OCI-LY7 (cell line): ENCODE measurements at regions not wholly inside any gene's neighbourhood (a gene's known extent, or its start where the extent isn't known, plus 50 kb on each side); places are given as distances from the start of the nearest gene placed in this dataset.

ENCODE experiments used
- CTCF ChIP-seq: fragments of 200-600 bp; sonication (generic); conservative IDR thresholded peaks from 2 replicates; pipeline ENCODE4 v1.5.1; 2014; ENCODE audit warnings: mild to moderate bottlenecking, antibody characterized with exemption, low read length, moderate library complexity, mixed read lengths
- EZH2phosphoT487 ChIP-seq: fragments of 200-600 bp; sonication (generic); IDR thresholded peaks from 2 replicates; pipeline ENCODE4 v1.6.1; 2018; ENCODE audit warnings: low read depth, borderline replicate concordance, mild to moderate bottlenecking, mixed run types, antibody characterized with exemption, low read length, moderate library complexity, mixed read lengths

GRCh38 chr1:59116920-59117542 lies 179.9 kb upstream of the FGGY start:
- TF ChIP-seq CTCF (no peak), EZH2phosphoT487 (no peak)
